A549 (cell line): ENCODE measurements at regions not wholly inside any gene's neighbourhood (a gene's known extent, or its start where the extent isn't known, plus 50 kb on each side); places are given as distances from the start of the nearest gene placed in this dataset.
"Not testable (repeated sequence)": the region's sequence is repeated elsewhere in the genome, so short reads cannot be mapped to it uniquely, and the experiment has no call there.

Experiments
- ATAC-seq, 2 experiments: fragments of 200-7000 bp in 1 of 2; fragments of >200 bp in 1 of 2; cut with Nextera tagmentation in 1 of 2; cut with Tn5 transposase in 1 of 2; 3 replicates each; pipeline versions ENCODE4 v1.8.0 to v1.9.1; 2018 to 2020; ENCODE audit warnings: mild to moderate bottlenecking in 1 of 2, moderate library complexity in 1 of 2
- CTCF ChIA-PET: fragments of 300-600 bp; sonication (Branson Sonifier 250); formaldehyde crosslinking; extraction: SDS; loops from one replicate; lab custom pipeline; 2021; ENCODE audit warnings: antibody characterized with exemption, inconsistent platforms; lab: Yijun Ruan, JAX
- POLR2A ChIA-PET: fragments of 350-600 bp; formaldehyde crosslinking; extraction: SDS; loops from one replicate; lab custom pipeline; 2021; ENCODE audit warnings: antibody characterized with exemption, inconsistent platforms; lab: Yijun Ruan, JAX
- DNase-seq, 2 experiments: peaks; one replicate each; pipeline versions ENCODE4 v3.0.0 to v3.0.0-alpha.2; 2011 to 2016; ENCODE audit warnings: low read depth in 1 of 2, low spot score in 1 of 2
- FAIRE-seq: peaks from 2 replicates; lab custom pipeline; 2011; peaks lifted over from hg19 to GRCh38; lab: Jason Lieb, UNC
- H3K27ac ChIP-seq, 2 experiments: fragments of >200 bp; sonication (Bioruptor Twin); formaldehyde crosslinking; 3 replicates each; pipeline ENCODE4 v1.5.1; 2016 to 2017
- H3K4me1 ChIP-seq: fragments of >200 bp; sonication (Bioruptor Twin); formaldehyde crosslinking; 3 replicates; pipeline ENCODE4 v1.6.1; 2016
- H3K4me2 ChIP-seq: fragments of >200 bp; sonication (Bioruptor Twin); formaldehyde crosslinking; 3 replicates; pipeline ENCODE4 v1.6.1; 2016
- H3K4me3 ChIP-seq: fragments of >200 bp; sonication (Bioruptor Twin); formaldehyde crosslinking; 3 replicates; pipeline ENCODE4 v1.5.1; 2016
- H3K9me3 ChIP-seq: fragments of >200 bp; sonication (Bioruptor Twin); formaldehyde crosslinking; 3 replicates; pipeline ENCODE4 v1.6.1; 2016
- BHLHE40 ChIP-seq: IDR thresholded peaks from 2 replicates; pipeline ENCODE4 v1.6.1; 2012; ENCODE audit warnings: low read depth, low read length, inconsistent platforms
- CEBPB ChIP-seq, 2 experiments: fragments of >200 bp in 1 of 2; sonication (Bioruptor Twin) in 1 of 2; formaldehyde crosslinking in 1 of 2; IDR thresholded peaks; 2 replicates each; pipeline ENCODE4 v1.6.1; 2012 to 2016
- EHMT2 ChIP-seq: fragments of 200-600 bp; sonication (generic); IDR thresholded peaks from 2 replicates; pipeline ENCODE4 v1.6.1; 2016; ENCODE audit warnings: antibody characterized with exemption, low read depth, mild to moderate bottlenecking, moderate library complexity
- EP300 ChIP-seq, 2 experiments: fragments of >200 bp; sonication (Bioruptor Twin); formaldehyde crosslinking; IDR thresholded peaks; 2 replicates in 1 of 2; 3 replicates in 1 of 2; pipeline ENCODE4 v1.6.1; 2016 to 2017
- FOSL2 ChIP-seq, 2 experiments: fragments of 450-650 bp in 1 of 2; fragments of >200 bp in 1 of 2; sonication (Bioruptor Twin) in 1 of 2; formaldehyde crosslinking; IDR thresholded peaks; 2 replicates each; pipeline versions ENCODE4 v1.5.0 to v1.6.1; 2016 to 2020; ENCODE audit warnings: mild to moderate bottlenecking in 1 of 2, moderate library complexity in 1 of 2
- HMGXB4 ChIP-seq: fragments of 250-450 bp; sonication (Bioruptor Pico); IDR thresholded peaks from 2 replicates; pipeline ENCODE4 v1.5.0; 2021; ENCODE audit warnings: mild to moderate bottlenecking, moderate library complexity, borderline replicate concordance
- HOXA7 ChIP-seq: fragments of 250-450 bp; sonication (Bioruptor Pico); IDR thresholded peaks from 2 replicates; pipeline ENCODE4 v1.5.0; 2020; ENCODE audit warnings: mild to moderate bottlenecking, moderate library complexity
- KDM1A ChIP-seq: fragments of 200-600 bp; sonication (generic); IDR thresholded peaks from 2 replicates; pipeline ENCODE4 v1.6.1; 2016; ENCODE audit warnings: low read depth, mild to moderate bottlenecking
- MAFK ChIP-seq: fragments of 450-650 bp; IDR thresholded peaks from 2 replicates; pipeline ENCODE4 v1.6.1; 2014; ENCODE audit not compliant: partially characterized antibody
- MAX ChIP-seq: IDR thresholded peaks from 2 replicates; pipeline ENCODE4 v1.6.1; 2012
- MYC ChIP-seq: IDR thresholded peaks from 2 replicates; pipeline ENCODE4 v1.6.1; 2012; ENCODE audit warnings: mild to moderate bottlenecking, inconsistent platforms, low read length, improper control_type of control experiment, borderline replicate concordance
- NR3C1 ChIP-seq: fragments of >200 bp; sonication (Bioruptor Twin); formaldehyde crosslinking; IDR thresholded peaks from 3 replicates; pipeline ENCODE4 v1.6.1; 2017
- PBX3 ChIP-seq: IDR thresholded peaks from 2 replicates; pipeline ENCODE4 v1.6.1; 2012
- PHF8 ChIP-seq: fragments of 200-600 bp; sonication (generic); IDR thresholded peaks from 2 replicates; pipeline ENCODE4 v1.6.1; 2016; ENCODE audit warnings: low read depth, mild to moderate bottlenecking, antibody characterized with exemption, moderate library complexity, borderline replicate concordance
- RARB ChIP-seq: fragments of 250-450 bp; sonication (Bioruptor Pico); IDR thresholded peaks from 2 replicates; pipeline ENCODE4 v1.8.0; 2021; ENCODE audit warnings: mild to moderate bottlenecking, moderate library complexity
- RFX5 ChIP-seq: fragments of 450-650 bp; IDR thresholded peaks from 2 replicates; pipeline ENCODE4 v1.7.1; 2014; ENCODE audit warnings: antibody characterized with exemption, mild to moderate bottlenecking, moderate library complexity
- SMC3 ChIP-seq: fragments of >200 bp; sonication (Bioruptor Twin); formaldehyde crosslinking; IDR thresholded peaks from 3 replicates; pipeline ENCODE4 v1.6.1; 2018; ENCODE audit warnings: inconsistent platforms
- TFCP2L1 ChIP-seq: fragments of 250-450 bp; sonication (Bioruptor Pico); IDR thresholded peaks from 2 replicates; pipeline ENCODE4 v1.5.0; 2021; ENCODE audit warnings: mild to moderate bottlenecking
- ZFP36 ChIP-seq: fragments of 450-650 bp; IDR thresholded peaks from 2 replicates; pipeline ENCODE4 v1.6.1; 2014; ENCODE audit warnings: borderline replicate concordance; ENCODE audit not compliant: partially characterized antibody
- ZNF302 ChIP-seq: fragments of 250-450 bp; sonication (Bioruptor Pico); IDR thresholded peaks from 2 replicates; pipeline ENCODE4 v1.9.0; 2021; ENCODE audit warnings: inconsistent platforms, mild to moderate bottlenecking, moderate library complexity
- WGBS: methylation state at CpG from one replicate; pipeline ENCODE4 v1.1.6; 2017; ENCODE audit errors: missing lambda C conversion rate; 5-methylcytosine and 5-hydroxymethylcytosine counted together

GRCh38 chr11:90699791-90700400 lies 477.0 kb upstream of the CHORDC1 start:
- FAIRE-seq (no peak), DNase-seq (no peak), ATAC-seq (no peak)
- no peak for TF ChIP-seq MYC
- no peak for TF ChIP-seq SMC3
- no peak for TF ChIP-seq RARB (CRISPR knock-in tag)
- no peak for TF ChIP-seq EHMT2
- Histone ChIP-seq H3K4me2 (no peak overlapping the region), H3K27ac (no peak overlapping the region), H3K4me1 (no peaks in the 10 kb centered on the region), H3K9me3 (no peaks in the 10 kb centered on the region), H3K4me3 (no peak overlapping the region)
- ChIA-PET CTCF (no interaction called here), POLR2A (no interaction called here)
- WGBS = 15% methylated on average over 2 of the region's 2 CpGs

GRCh38 chr11:90698238-90698637 lies 475.4 kb upstream of the CHORDC1 start:
- ATAC-seq (no peak), FAIRE-seq (no peak), DNase-seq (no peak)
- Histone ChIP-seq H3K27ac (no peak overlapping the region), H3K4me1 (no peaks in the 10 kb centered on the region), H3K4me2 (no peak overlapping the region)
- ChIA-PET POLR2A (no interaction called here), CTCF (no interaction called here)
- TF ChIP-seq TFCP2L1 (CRISPR knock-in tag) = no peak
- no peak for TF ChIP-seq FOSL2 (IDR thresholded peaks at IDR 0.05)
- TF ChIP-seq FOSL2 (CRISPR knock-in tag; IDR thresholded peaks at IDR 0.05) = no peak
- TF ChIP-seq HMGXB4 (CRISPR knock-in tag) = no peak
- TF ChIP-seq CEBPB (IDR thresholded peaks at IDR 0.05) = no peak
- TF ChIP-seq KDM1A = no peak
- TF ChIP-seq NR3C1 = no peak
- no peak for TF ChIP-seq SMC3
- no peak for TF ChIP-seq MAX
- no peak for TF ChIP-seq PBX3
- no peak for TF ChIP-seq EHMT2
- no peak for TF ChIP-seq ZNF302 (CRISPR knock-in tag)
- TF ChIP-seq BHLHE40 = no peak
- TF ChIP-seq EP300 (IDR thresholded peaks at IDR 0.05) = no peak
- TF ChIP-seq MAFK = no peak
- no peak for TF ChIP-seq RFX5
- no peak for TF ChIP-seq RARB (CRISPR knock-in tag)
- no peak for TF ChIP-seq HOXA7 (CRISPR knock-in tag)
- no peak for TF ChIP-seq PHF8
- TF ChIP-seq, all 56 proteins: peak for 0
- no peak overlapping the region for H3K4me3 ChIP-seq
- H3K9me3 ChIP-seq = no peaks in the 10 kb centered on the region

GRCh38 chr11:90675496-90675895 lies 452.6 kb upstream of the CHORDC1 start:
- not testable (repeated sequence) for ATAC-seq, H3K27ac ChIP-seq, FAIRE-seq, H3K9me3 ChIP-seq, H3K4me3 ChIP-seq
- TF ChIP-seq ZFP36 = peak; percentile 34
- TF ChIP-seq, all 56 proteins: peak for 1; not testable (repeated sequence) for 55
- 0% methylated on average over 1 of the region's 1 CpG for WGBS
- CTCF ChIA-PET, H3K4me1 ChIP-seq, H3K4me2 ChIP-seq, POLR2A ChIA-PET, DNase-seq: not testable (repeated sequence)
